HG03520 (cell line): ENCODE measurements at regions not wholly inside any gene's neighbourhood (a gene's known extent, or its start where the extent isn't known, plus 50 kb on each side); places are given as distances from the start of the nearest gene placed in this dataset.

Experiments used
- ATAC-seq: cut with Tn5 transposase; IDR thresholded peaks from one replicate; pipeline ENCODE4 v1.9.1; 2021; ENCODE audit warnings: mild to moderate bottlenecking, moderate library complexity; ENCODE audit not compliant: unreplicated experiment

GRCh38 chr22:49023161-49023878 is 804.4 kb downstream of the BRD1 start:
- no peak for ATAC-seq

- ATAC-seq = no peak
Measured at GRCh38 chr22:49022816-49023160, 804.9 kb downstream of the BRD1 start.

- no peak for ATAC-seq
Measured at GRCh38 chr22:49021926-49022815, 805.5 kb downstream of the BRD1 start.

GRCh38 chr22:49021131-49021925 is 806.3 kb downstream of the BRD1 start:
- no peak for ATAC-seq

- ATAC-seq = no peak
Measured at GRCh38 chr22:49019737-49020713, 807.6 kb downstream of the BRD1 start.

GRCh38 chr22:49018601-49019000 is 809.1 kb downstream of the BRD1 start:
- ATAC-seq = no peak

GRCh38 chr22:49017482-49018329 is 810.0 kb downstream of the BRD1 start:
- ATAC-seq = no peak

GRCh38 chr22:49016909-49017481 is 810.7 kb downstream of the BRD1 start:
- ATAC-seq = no peak

- no peak for ATAC-seq
Measured at GRCh38 chr22:49015993-49016908, 811.4 kb downstream of the BRD1 start.

GRCh38 chr22:49015459-49015858 is 812.2 kb downstream of the BRD1 start:
- no peak for ATAC-seq

GRCh38 chr22:49014227-49015201 is 813.2 kb downstream of the BRD1 start:
- no peak for ATAC-seq

- no peak for ATAC-seq
Measured at GRCh38 chr22:49013707-49014106, 814.0 kb downstream of the BRD1 start.

- ATAC-seq = no peak
Measured at GRCh38 chr22:49012712-49013395, 814.8 kb downstream of the BRD1 start.

GRCh38 chr22:49011769-49012648 is 815.7 kb downstream of the BRD1 start:
- no peak for ATAC-seq

GRCh38 chr22:49011379-49011768 is 816.3 kb downstream of the BRD1 start:
- no peak for ATAC-seq
